ENCODE measurements at regions not wholly inside any gene's neighbourhood (a gene's known extent, or its start where the extent isn't known, plus 50 kb on each side); places are given as distances from the start of the nearest gene placed in this dataset.

DNA sequence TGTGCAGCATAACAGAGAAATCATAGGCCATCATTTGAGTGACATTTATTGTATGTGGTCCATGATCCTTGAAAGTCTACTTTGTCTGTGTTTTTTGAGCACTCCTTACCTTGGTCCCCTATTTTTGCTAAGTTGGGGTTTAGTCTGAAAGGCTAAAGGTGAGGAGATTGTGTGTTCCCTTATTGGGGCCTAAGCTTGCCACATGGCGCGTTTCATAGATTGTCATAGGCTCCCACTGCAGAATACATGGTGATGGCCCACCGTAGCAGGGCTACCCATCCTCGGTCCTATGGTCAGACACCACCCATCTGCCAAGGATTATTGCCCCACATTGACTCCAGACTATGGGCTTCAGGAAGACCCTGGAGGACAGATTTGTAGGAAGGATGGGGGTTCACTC is 117.0 kb upstream of the ZSWIM2 start:
- TF ChIP-seq POLR2A (IDR thresholded peaks at IDR 0.05) = no peak
- TF ChIP-seq, protein P1, sequence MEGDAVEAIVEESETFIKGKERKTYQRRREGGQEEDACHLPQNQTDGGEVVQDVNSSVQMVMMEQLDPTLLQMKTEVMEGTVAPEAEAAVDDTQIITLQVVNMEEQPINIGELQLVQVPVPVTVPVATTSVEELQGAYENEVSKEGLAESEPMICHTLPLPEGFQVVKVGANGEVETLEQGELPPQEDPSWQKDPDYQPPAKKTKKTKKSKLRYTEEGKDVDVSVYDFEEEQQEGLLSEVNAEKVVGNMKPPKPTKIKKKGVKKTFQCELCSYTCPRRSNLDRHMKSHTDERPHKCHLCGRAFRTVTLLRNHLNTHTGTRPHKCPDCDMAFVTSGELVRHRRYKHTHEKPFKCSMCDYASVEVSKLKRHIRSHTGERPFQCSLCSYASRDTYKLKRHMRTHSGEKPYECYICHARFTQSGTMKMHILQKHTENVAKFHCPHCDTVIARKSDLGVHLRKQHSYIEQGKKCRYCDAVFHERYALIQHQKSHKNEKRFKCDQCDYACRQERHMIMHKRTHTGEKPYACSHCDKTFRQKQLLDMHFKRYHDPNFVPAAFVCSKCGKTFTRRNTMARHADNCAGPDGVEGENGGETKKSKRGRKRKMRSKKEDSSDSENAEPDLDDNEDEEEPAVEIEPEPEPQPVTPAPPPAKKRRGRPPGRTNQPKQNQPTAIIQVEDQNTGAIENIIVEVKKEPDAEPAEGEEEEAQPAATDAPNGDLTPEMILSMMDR (IDR thresholded peaks at IDR 0.05) = no peak
